ENCODE measurements at regions not wholly inside any gene's neighbourhood (a gene's known extent, or its start where the extent isn't known, plus 50 kb on each side); places are given as distances from the start of the nearest gene placed in this dataset.

- DNase-seq (ENCODE audit: low spot score) = no peak
- TF ChIP-seq CTCF (IDR thresholded peaks at IDR 0.05; ENCODE audit: extremely low read depth, missing control alignments) = no peak
These were observed 132.6 kb upstream of the MAP1LC3B2 start for GRCh38 chr12:116426391-116427136.

GRCh38 chr12:116427200-116427930 is 131.8 kb upstream of the MAP1LC3B2 start:
- no peak for TF ChIP-seq CTCF (IDR thresholded peaks at IDR 0.05; ENCODE audit: extremely low read depth, missing control alignments)
- DNase-seq (ENCODE audit: low spot score) = no peak

GRCh38 chr12:116429826-116430360 is 129.3 kb upstream of the MAP1LC3B2 start:
- TF ChIP-seq CTCF (IDR thresholded peaks at IDR 0.05; ENCODE audit: extremely low read depth, missing control alignments) = no peak
- DNase-seq (ENCODE audit: low spot score) = no peak

- DNase-seq (ENCODE audit: low spot score) = no peak
- TF ChIP-seq CTCF (IDR thresholded peaks at IDR 0.05; ENCODE audit: extremely low read depth, missing control alignments) = no peak
These were observed 128.1 kb upstream of the MAP1LC3B2 start for GRCh38 chr12:116430911-116431565.

- no peak for TF ChIP-seq CTCF (IDR thresholded peaks at IDR 0.05; ENCODE audit: extremely low read depth, missing control alignments)
- no peak for DNase-seq (ENCODE audit: low spot score)
These were observed 127.4 kb upstream of the MAP1LC3B2 start for GRCh38 chr12:116431677-116432300.

GRCh38 chr12:116432314-116432750 is 126.8 kb upstream of the MAP1LC3B2 start:
- no peak for DNase-seq (ENCODE audit: low spot score)

More at GRCh38 chr12:116432314-116432750, 126.8 kb upstream of the MAP1LC3B2 start:
- no peak for TF ChIP-seq CTCF (IDR thresholded peaks at IDR 0.05; ENCODE audit: extremely low read depth, missing control alignments)
